ENCODE measurements at regions not wholly inside any gene's neighbourhood (a gene's known extent, or its start where the extent isn't known, plus 50 kb on each side); places are given as distances from the start of the nearest gene placed in this dataset.

DNA sequence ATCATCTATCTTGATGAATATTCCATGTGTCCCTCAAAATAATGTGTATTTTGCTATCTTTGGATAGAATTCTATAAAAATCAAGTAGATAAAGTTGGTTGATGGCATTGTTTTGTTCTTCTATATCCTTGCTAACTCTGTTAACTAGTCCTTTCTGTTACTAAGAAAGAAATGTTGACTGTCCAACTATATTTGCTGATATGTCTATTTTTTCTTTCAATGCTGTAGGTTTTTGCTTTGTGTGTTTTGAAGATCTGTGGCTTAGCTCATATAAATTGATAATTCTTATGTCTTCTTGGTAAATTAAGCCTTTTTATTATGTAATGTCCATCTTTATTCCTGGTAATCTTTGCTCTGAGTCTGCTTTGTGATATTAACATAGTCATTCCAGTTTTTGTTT lies 70.9 kb downstream of the SUCNR1 start:
- no peak overlapping the region for H3K4me3 ChIP-seq (ENCODE audit: low read length)
- no peak overlapping the region for H3K4me2 ChIP-seq (ENCODE audit: low read depth, low read length)
- H3K27ac ChIP-seq (ENCODE audit: low read length): no peak overlapping the region
- H4K20me1 ChIP-seq (ENCODE audit: insufficient read depth, low read length): no peaks in the 10 kb centered on the region
- TF ChIP-seq, protein P1, sequence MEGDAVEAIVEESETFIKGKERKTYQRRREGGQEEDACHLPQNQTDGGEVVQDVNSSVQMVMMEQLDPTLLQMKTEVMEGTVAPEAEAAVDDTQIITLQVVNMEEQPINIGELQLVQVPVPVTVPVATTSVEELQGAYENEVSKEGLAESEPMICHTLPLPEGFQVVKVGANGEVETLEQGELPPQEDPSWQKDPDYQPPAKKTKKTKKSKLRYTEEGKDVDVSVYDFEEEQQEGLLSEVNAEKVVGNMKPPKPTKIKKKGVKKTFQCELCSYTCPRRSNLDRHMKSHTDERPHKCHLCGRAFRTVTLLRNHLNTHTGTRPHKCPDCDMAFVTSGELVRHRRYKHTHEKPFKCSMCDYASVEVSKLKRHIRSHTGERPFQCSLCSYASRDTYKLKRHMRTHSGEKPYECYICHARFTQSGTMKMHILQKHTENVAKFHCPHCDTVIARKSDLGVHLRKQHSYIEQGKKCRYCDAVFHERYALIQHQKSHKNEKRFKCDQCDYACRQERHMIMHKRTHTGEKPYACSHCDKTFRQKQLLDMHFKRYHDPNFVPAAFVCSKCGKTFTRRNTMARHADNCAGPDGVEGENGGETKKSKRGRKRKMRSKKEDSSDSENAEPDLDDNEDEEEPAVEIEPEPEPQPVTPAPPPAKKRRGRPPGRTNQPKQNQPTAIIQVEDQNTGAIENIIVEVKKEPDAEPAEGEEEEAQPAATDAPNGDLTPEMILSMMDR (IDR thresholded peaks at IDR 0.05; ENCODE audit: low read length): no peak
- TF ChIP-seq EZH2 (optimal IDR thresholded peaks at IDR 0.05; ENCODE audit: low read depth, low read length) (no peak), EZH2phosphoT487 (IDR thresholded peaks at IDR 0.05; ENCODE audit: low read length) (no peak)
- no peaks in the 10 kb centered on the region for H3K79me2 ChIP-seq (ENCODE audit: low read length)
- H3K4me1 ChIP-seq (ENCODE audit: low read length): no peaks in the 10 kb centered on the region
- no peak overlapping the region for H3K9ac ChIP-seq (ENCODE audit: low read length)
- H3K36me3 ChIP-seq (replicated peaks; ENCODE audit: insufficient read depth, low read length): no peaks in the 10 kb centered on the region
- no peak overlapping the region for H2AFZ ChIP-seq (ENCODE audit: low read length)
- no peaks in the 10 kb centered on the region for H3K9me3 ChIP-seq (replicated peaks; ENCODE audit: insufficient read depth, low read length)
- H3F3A ChIP-seq (ENCODE audit: insufficient read depth, low read length): no peaks in the 10 kb centered on the region
- no peaks in the 10 kb centered on the region for H3K9me2 ChIP-seq (replicated peaks; ENCODE audit: insufficient read depth, low read length)
- DNase-seq: no peak
- H3K27me3 ChIP-seq (replicated peaks; ENCODE audit: insufficient read depth, low read length): no peaks in the 10 kb centered on the region

DNA sequence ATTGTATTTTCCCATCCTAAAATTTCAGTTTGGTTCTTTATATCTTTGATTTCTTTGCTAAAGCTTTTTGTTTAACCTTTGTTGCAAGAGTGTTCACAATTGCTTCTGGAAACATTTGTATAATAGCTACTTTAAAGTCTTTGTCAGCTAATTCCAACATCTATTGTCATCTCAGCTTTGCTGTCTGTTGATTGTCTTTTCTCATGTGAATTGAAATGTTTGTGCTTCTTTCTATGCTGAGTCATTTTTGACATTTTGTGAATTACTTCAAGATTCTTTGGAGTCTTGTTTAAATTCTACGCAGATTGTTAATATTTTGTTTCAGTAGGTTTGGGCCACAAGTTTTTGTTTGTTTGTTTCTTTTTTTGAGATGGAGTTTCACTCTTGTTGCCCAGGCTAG lies 73.2 kb downstream of the SUCNR1 start:
- H3K9me2 ChIP-seq (replicated peaks; ENCODE audit: insufficient read depth, low read length): no peaks in the 10 kb centered on the region
- H4K20me1 ChIP-seq (ENCODE audit: insufficient read depth, low read length): no peaks in the 10 kb centered on the region
- TF ChIP-seq, protein P1 (IDR thresholded peaks at IDR 0.05; ENCODE audit: low read length): no peak
- TF ChIP-seq EZH2phosphoT487 (IDR thresholded peaks at IDR 0.05; ENCODE audit: low read length): no peak
- TF ChIP-seq EZH2 (optimal IDR thresholded peaks at IDR 0.05; ENCODE audit: low read depth, low read length): no peak
- no peaks in the 10 kb centered on the region for H3K27me3 ChIP-seq (replicated peaks; ENCODE audit: insufficient read depth, low read length)
- H2AFZ ChIP-seq (ENCODE audit: low read length): no peak overlapping the region
- DNase-seq: no peak
- H3K4me1 ChIP-seq (ENCODE audit: low read length): no peaks in the 10 kb centered on the region
- H3K4me3 ChIP-seq (ENCODE audit: low read length): no peak overlapping the region
- H3K79me2 ChIP-seq (ENCODE audit: low read length): no peaks in the 10 kb centered on the region
- H3K27ac ChIP-seq (ENCODE audit: low read length): no peak overlapping the region
- H3K4me2 ChIP-seq (ENCODE audit: low read depth, low read length): no peak overlapping the region
- H3K9me3 ChIP-seq (replicated peaks; ENCODE audit: insufficient read depth, low read length): no peaks in the 10 kb centered on the region
- no peaks in the 10 kb centered on the region for H3F3A ChIP-seq (ENCODE audit: insufficient read depth, low read length)
- no peaks in the 10 kb centered on the region for H3K36me3 ChIP-seq (replicated peaks; ENCODE audit: insufficient read depth, low read length)
- no peak overlapping the region for H3K9ac ChIP-seq (ENCODE audit: low read length)

DNA sequence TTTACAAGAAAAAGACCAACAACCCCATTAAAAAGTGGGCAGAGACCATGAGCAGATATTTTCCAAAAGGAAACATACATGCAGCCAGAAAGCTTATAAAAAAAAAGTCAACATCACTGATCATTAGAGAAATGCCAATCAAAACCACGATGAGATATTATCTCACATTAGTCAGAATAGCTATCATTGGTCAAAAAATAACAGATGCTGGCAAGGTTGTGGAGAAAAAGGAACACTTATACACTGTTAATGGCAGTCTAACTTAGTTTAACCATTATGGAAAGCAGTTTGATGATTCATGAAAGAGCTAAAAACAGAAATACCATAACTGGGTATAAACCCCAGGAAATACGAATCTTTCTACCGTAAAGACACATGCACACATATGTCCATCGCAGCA lies 76.3 kb downstream of the SUCNR1 start:
- H2AFZ ChIP-seq (ENCODE audit: low read length): no peak overlapping the region
- H3K4me3 ChIP-seq (ENCODE audit: low read length): no peak overlapping the region
- no peak overlapping the region for H3K27ac ChIP-seq (ENCODE audit: low read length)
- H3K9ac ChIP-seq (ENCODE audit: low read length): no peak overlapping the region
- no peaks in the 10 kb centered on the region for H4K20me1 ChIP-seq (ENCODE audit: insufficient read depth, low read length)
- H3K9me2 ChIP-seq (replicated peaks; ENCODE audit: insufficient read depth, low read length): no peaks in the 10 kb centered on the region
- DNase-seq: no peak
- no peaks in the 10 kb centered on the region for H3K36me3 ChIP-seq (replicated peaks; ENCODE audit: insufficient read depth, low read length)
- H3K4me2 ChIP-seq (ENCODE audit: low read depth, low read length): no peak overlapping the region
- H3K27me3 ChIP-seq (replicated peaks; ENCODE audit: insufficient read depth, low read length): no peaks in the 10 kb centered on the region
- H3K79me2 ChIP-seq (ENCODE audit: low read length): no peaks in the 10 kb centered on the region
- H3F3A ChIP-seq (ENCODE audit: insufficient read depth, low read length): no peaks in the 10 kb centered on the region
- no peaks in the 10 kb centered on the region for H3K4me1 ChIP-seq (ENCODE audit: low read length)
- no peaks in the 10 kb centered on the region for H3K9me3 ChIP-seq (replicated peaks; ENCODE audit: insufficient read depth, low read length)
- TF ChIP-seq EZH2phosphoT487 (IDR thresholded peaks at IDR 0.05; ENCODE audit: low read length) (no peak), EZH2 (optimal IDR thresholded peaks at IDR 0.05; ENCODE audit: low read depth, low read length) (no peak)
- TF ChIP-seq, protein P1 (IDR thresholded peaks at IDR 0.05; ENCODE audit: low read length): no peak

All from MM.1S (cell line).